Endothelial cell of umbilical vein (primary cell): ENCODE measurements at regions not wholly inside any gene's neighbourhood (a gene's known extent, or its start where the extent isn't known, plus 50 kb on each side); places are given as distances from the start of the nearest gene placed in this dataset.

ENCODE experiments used
- BruUV-seq: library from RNA; stranded (reverse); fragments of 400-500 nt; replicated peaks from 2 replicates; lab custom pipeline; 2021; lab: Mats Ljungman, UMichigan
- CTCF ChIA-PET: fragments of 300-600, 350-600 bp; sonication (Branson Sonifier 250); formaldehyde crosslinking; loops from one replicate; lab custom pipeline; 2021; ENCODE audit warnings: antibody characterized with exemption, inconsistent platforms; lab: Charles Lee
- POLR2A ChIA-PET: fragments of 300-600, 350-600 bp; sonication (Branson Sonifier 250); formaldehyde crosslinking; loops from one replicate; lab custom pipeline; 2021; ENCODE audit warnings: antibody characterized with exemption, inconsistent platforms; lab: Charles Lee
- DNase-seq: peaks from one replicate; pipeline ENCODE4 v3.0.0-alpha.2; 2011; ENCODE audit warnings: low read depth, low spot score
- FAIRE-seq: peaks from 2 replicates; lab custom pipeline; 2011; peaks lifted over from hg19 to GRCh38; lab: Jason Lieb, UNC
- H2AFZ ChIP-seq: 2 replicates; pipeline ENCODE4 v1.6.0; 2012; ENCODE audit warnings: low read depth, low read length, control low read depth, inconsistent platforms
- H3K27ac ChIP-seq: 2 replicates; pipeline ENCODE4 v1.5.1; 2011; ENCODE audit warnings: low read depth, mild to moderate bottlenecking, control low read depth, low read length, moderate library complexity; ENCODE audit not compliant: insufficient read depth
- H3K27me3 ChIP-seq, 2 experiments: 2 replicates each; pipeline versions ENCODE4 v1.6.0 to v1.6.1; 2011; ENCODE audit warnings: low read length in 2 of 2, mixed read lengths in 1 of 2; ENCODE audit not compliant: control insufficient read depth in 2 of 2, insufficient read depth in 2 of 2
- H3K36me3 ChIP-seq, 2 experiments: 2 replicates in 1 of 2; 3 replicates in 1 of 2; pipeline ENCODE4 v1.5.1; 2011; ENCODE audit warnings: low read length in 2 of 2, mild to moderate bottlenecking in 1 of 2, moderate library complexity in 1 of 2; ENCODE audit not compliant: control insufficient read depth in 2 of 2, insufficient read depth in 2 of 2; ENCODE audit errors: extremely low read depth in 1 of 2
- H3K4me1 ChIP-seq: 3 replicates; pipeline ENCODE4 v1.5.1; 2011; ENCODE audit warnings: mild to moderate bottlenecking, low read length; ENCODE audit not compliant: control insufficient read depth, insufficient read depth; ENCODE audit errors: extremely low read depth
- H3K4me2 ChIP-seq: 2 replicates; pipeline ENCODE4 v1.6.1; 2011; ENCODE audit warnings: low read length, control low read depth, mixed read lengths; ENCODE audit not compliant: insufficient read depth
- H3K4me3 ChIP-seq, 3 experiments: fragments of 200-600 bp in 1 of 3; sonication (generic), shearing (Covaris generic) in 1 of 3; replicated peaks in 1 of 3; 2 replicates each; pipeline ENCODE4 v1.5.1; 2011 to 2016; ENCODE audit warnings: control low read depth in 3 of 3, low read length in 3 of 3, mild to moderate bottlenecking in 2 of 3, inconsistent platforms in 1 of 3, low read depth in 1 of 3, moderate library complexity in 1 of 3; ENCODE audit not compliant: insufficient read depth in 1 of 3
- H3K79me2 ChIP-seq: 2 replicates; pipeline ENCODE4 v1.6.0; 2012; ENCODE audit warnings: low read length, inconsistent platforms; ENCODE audit not compliant: control insufficient read depth, insufficient read depth
- H3K9ac ChIP-seq: replicated peaks from 2 replicates; pipeline ENCODE3; 2011; ENCODE audit warnings: low read length, control low read depth; ENCODE audit not compliant: insufficient read depth; ENCODE audit errors: extremely low read depth
- H3K9me1 ChIP-seq: replicated peaks from 3 replicates; pipeline ENCODE4 v1.6.0; 2011; ENCODE audit warnings: mild to moderate bottlenecking, low read length; ENCODE audit not compliant: control insufficient read depth, insufficient read depth; ENCODE audit errors: extremely low read depth
- H3K9me3 ChIP-seq: replicated peaks from 2 replicates; pipeline ENCODE4 v1.5.1; 2012; ENCODE audit warnings: low read length, inconsistent platforms; ENCODE audit not compliant: control insufficient read depth, insufficient read depth
- H4K20me1 ChIP-seq: replicated peaks from 2 replicates; pipeline ENCODE3; 2011; ENCODE audit warnings: mild to moderate bottlenecking, low read length; ENCODE audit not compliant: control insufficient read depth, insufficient read depth; ENCODE audit errors: extremely low read depth
- CTCF ChIP-seq, 2 donors: IDR thresholded peaks; 1 replicate in 1 of 2; 2 replicates in 1 of 2; pipeline ENCODE4 v1.5.1; 2011; ENCODE audit warnings: low read length in 2 of 2, mild to moderate bottlenecking in 2 of 2, moderate library complexity in 2 of 2, control low read depth in 1 of 2, inconsistent platforms in 1 of 2, low read depth in 1 of 2; ENCODE audit not compliant: insufficient read depth in 1 of 2; ENCODE audit errors: extremely low read depth in 1 of 2
- EZH2 ChIP-seq: IDR thresholded peaks from 2 replicates; pipeline ENCODE4 v1.6.1; 2012; ENCODE audit warnings: borderline replicate concordance, low read depth, mild to moderate bottlenecking, moderate library complexity, low read length, inconsistent platforms; ENCODE audit not compliant: severe bottlenecking
- FOS ChIP-seq: IDR thresholded peaks from 2 replicates; pipeline ENCODE4 v1.6.1; 2011; ENCODE audit warnings: mild to moderate bottlenecking, low read length, moderate library complexity, borderline replicate concordance; ENCODE audit not compliant: insufficient read depth
- GATA2 ChIP-seq: IDR thresholded peaks from 2 replicates; pipeline ENCODE4 v1.7.0; 2011; ENCODE audit warnings: low read depth, mild to moderate bottlenecking, moderate library complexity, mixed read lengths, low read length; ENCODE audit not compliant: insufficient read length, insufficient read depth
- JUN ChIP-seq: IDR thresholded peaks from 2 replicates; pipeline ENCODE4 v1.6.1; 2011; ENCODE audit warnings: borderline replicate concordance, low read depth; ENCODE audit not compliant: insufficient read length, insufficient read depth
- MAX ChIP-seq: IDR thresholded peaks from 2 replicates; pipeline ENCODE4 v1.6.1; 2011; ENCODE audit not compliant: insufficient read depth, insufficient read length
- MYC ChIP-seq: IDR thresholded peaks from one replicate; pipeline ENCODE4 v1.6.1; 2011; ENCODE audit warnings: mild to moderate bottlenecking, low read depth, low read length
- POLR2A ChIP-seq: IDR thresholded peaks from 2 replicates; pipeline ENCODE4 v1.6.1; 2012; ENCODE audit warnings: low read depth, mild to moderate bottlenecking, control low read depth, low read length
- POLR2AphosphoS5 ChIP-seq: IDR thresholded peaks from 2 replicates; pipeline ENCODE4 v1.6.1; 2012; ENCODE audit warnings: low read depth, mild to moderate bottlenecking, control low read depth, low read length, moderate library complexity; ENCODE audit not compliant: insufficient read depth
- dilution Hi-C: fragments of 300-500 bp; cut with MboI; formaldehyde crosslinking; loops from one replicate; pipeline ENCODE4 v1.15.0; 2019; ENCODE audit warnings: low sequenced_read_pairs; ENCODE audit not compliant: extremely low pct_ligation_motif_present
- intact Hi-C: fragments of 100-400 bp; cut with micrococcal nuclease; formaldehyde crosslinking; loops from one replicate; pipeline ENCODE4 v1.10.0; 2022

GRCh38 chr6:1122083-1122482, 189.8 kb upstream of the FOXQ1 start:
- H3K9me3 ChIP-seq: peaks cover 4% of the 10 kb centered on the region
- no peak overlapping the region for H3K27ac ChIP-seq
- intact Hi-C loops (no loop called here), dilution Hi-C loops (no loop called here)
- ChIA-PET POLR2A (no interaction called here), CTCF (no interaction called here)
- no TSS peak for BruUV-seq
- FAIRE-seq: no peak
- no peaks in the 10 kb centered on the region for H3K27me3 ChIP-seq
- H2AFZ ChIP-seq: no peak overlapping the region
- DNase-seq: no peak
- H3K9me1 ChIP-seq: no peaks in the 10 kb centered on the region
- no peaks in the 10 kb centered on the region for H3K4me1 ChIP-seq
- H3K36me3 ChIP-seq: no peaks in the 10 kb centered on the region
- no peak overlapping the region for H3K9ac ChIP-seq
- H3K4me2 ChIP-seq: no peak overlapping the region
- TF ChIP-seq POLR2A: no peak
- no peak for TF ChIP-seq FOS
- TF ChIP-seq CTCF (IDR thresholded peaks at IDR 0.05; ENCODE audit: extremely low read depth in 1 of 2, insufficient read depth in 1 of 2, low read depth in 1 of 2, low read length in 2 of 2): no peak
- TF ChIP-seq JUN: no peak
- TF ChIP-seq GATA2: no peak
- TF ChIP-seq MAX: no peak
- no peak for TF ChIP-seq POLR2AphosphoS5
- no peak for TF ChIP-seq EZH2
- no peak for TF ChIP-seq MYC
- H4K20me1 ChIP-seq: no peaks in the 10 kb centered on the region
- H3K79me2 ChIP-seq: no peaks in the 10 kb centered on the region
- no peak overlapping the region for H3K4me3 ChIP-seq
